ENCODE measurements at regions not wholly inside any gene's neighbourhood (a gene's known extent, or its start where the extent isn't known, plus 50 kb on each side); places are given as distances from the start of the nearest gene placed in this dataset.

- Mint-ChIP-seq H3K4me1 (ENCODE audit: low read depth, unreplicated experiment) (peaks cover 8% of the 10 kb centered on the region), H3K27me3 (ENCODE audit: low read depth, unreplicated experiment) (no peaks in the 10 kb centered on the region), H3K27ac (ENCODE audit: unreplicated experiment) (peak overlapping the region; percentile 68), H3K4me3 (ENCODE audit: unreplicated experiment) (no peak overlapping the region), H3K9me3 (ENCODE audit: unreplicated experiment) (no peaks in the 10 kb centered on the region), H3K36me3 (ENCODE audit: low read depth, unreplicated experiment) (no peaks in the 10 kb centered on the region)
- no peak overlapping the region for H3K4me2 ChIP-seq (ENCODE audit: low read length)
- H3K79me2 ChIP-seq (ENCODE audit: insufficient read depth, low read length): no peaks in the 10 kb centered on the region
- H3K27me3 ChIP-seq (ENCODE audit: insufficient read depth, low read length): no peaks in the 10 kb centered on the region
- H3K4me1 ChIP-seq (ENCODE audit: insufficient read depth, low read length): peaks cover 19% of the 10 kb centered on the region
- peak overlapping the region; percentile 87 for H3K9ac ChIP-seq (ENCODE audit: low read length)
- H2AFZ ChIP-seq (ENCODE audit: low read depth, low read length): no peak overlapping the region
- H3K4me3 ChIP-seq (ENCODE audit: insufficient read depth, low read depth, low read length): no peak overlapping the region
- TF ChIP-seq EZH2 (IDR thresholded peaks at IDR 0.05; ENCODE audit: insufficient read depth, low read length) (no peak), CTCF (IDR thresholded peaks at IDR 0.05; ENCODE audit: insufficient read depth, low read depth, low read length) (no peak)
- H3K36me3 ChIP-seq (ENCODE audit: insufficient read depth, low read length): no peaks in the 10 kb centered on the region
- no peaks in the 10 kb centered on the region for H4K20me1 ChIP-seq (ENCODE audit: insufficient read depth, low read length)
- FAIRE-seq (no peak), DNase-seq (ENCODE audit: low read depth) (no peak)
- peak overlapping the region; percentile 100 for H3K27ac ChIP-seq (ENCODE audit: low read depth, low read length)
- H3K9me3 ChIP-seq (ENCODE audit: insufficient read depth, low read depth, low read length): no peaks in the 10 kb centered on the region
These were observed 64.9 kb downstream of the CD2 start for GRCh38 chr1:116819081-116819480.

GRCh38 chr1:116820369-116820768 is 66.1 kb downstream of the CD2 start:
- Histone ChIP-seq H2AFZ (ENCODE audit: low read depth, low read length) (no peak overlapping the region), H3K79me2 (ENCODE audit: insufficient read depth, low read length) (no peaks in the 10 kb centered on the region), H3K9me3 (ENCODE audit: insufficient read depth, low read depth, low read length) (no peaks in the 10 kb centered on the region), H3K4me2 (ENCODE audit: low read length) (peak overlapping the region; percentile 55), H3K9ac (ENCODE audit: low read length) (peak overlapping the region; percentile 87), H3K4me1 (ENCODE audit: insufficient read depth, low read length) (peaks cover 22% of the 10 kb centered on the region), H3K36me3 (ENCODE audit: insufficient read depth, low read length) (no peaks in the 10 kb centered on the region), H4K20me1 (ENCODE audit: insufficient read depth, low read length) (no peaks in the 10 kb centered on the region), H3K27ac (ENCODE audit: low read depth, low read length) (peak overlapping the region; percentile 100), H3K27me3 (ENCODE audit: insufficient read depth, low read length) (no peaks in the 10 kb centered on the region), H3K4me3 (ENCODE audit: insufficient read depth, low read depth, low read length) (no peak overlapping the region)
- TF ChIP-seq EZH2 (IDR thresholded peaks at IDR 0.05; ENCODE audit: insufficient read depth, low read length): no peak
- no peak for TF ChIP-seq CTCF (IDR thresholded peaks at IDR 0.05; ENCODE audit: insufficient read depth, low read depth, low read length)
- Mint-ChIP-seq H3K36me3 (ENCODE audit: low read depth, unreplicated experiment) (no peaks in the 10 kb centered on the region), H3K27ac (ENCODE audit: unreplicated experiment) (peak overlapping the region; percentile 72), H3K27me3 (ENCODE audit: low read depth, unreplicated experiment) (no peaks in the 10 kb centered on the region), H3K4me1 (ENCODE audit: low read depth, unreplicated experiment) (peaks cover 12% of the 10 kb centered on the region), H3K4me3 (ENCODE audit: unreplicated experiment) (no peak overlapping the region), H3K9me3 (ENCODE audit: unreplicated experiment) (no peaks in the 10 kb centered on the region)
- DNase-seq (ENCODE audit: low read depth) (peak; percentile 99), FAIRE-seq (peak; percentile 13)

GRCh38 chr1:116821763-116822162 is 67.5 kb downstream of the CD2 start:
- Histone ChIP-seq H3K27me3 (ENCODE audit: insufficient read depth, low read length) (no peaks in the 10 kb centered on the region), H3K4me1 (ENCODE audit: insufficient read depth, low read length) (peaks cover 28% of the 10 kb centered on the region), H3K9me3 (ENCODE audit: insufficient read depth, low read depth, low read length) (no peaks in the 10 kb centered on the region), H3K27ac (ENCODE audit: low read depth, low read length) (peak overlapping the region; percentile 100), H3K9ac (ENCODE audit: low read length) (peak overlapping the region; percentile 87), H3K79me2 (ENCODE audit: insufficient read depth, low read length) (no peaks in the 10 kb centered on the region), H3K4me3 (ENCODE audit: insufficient read depth, low read depth, low read length) (no peak overlapping the region), H3K36me3 (ENCODE audit: insufficient read depth, low read length) (no peaks in the 10 kb centered on the region), H4K20me1 (ENCODE audit: insufficient read depth, low read length) (no peaks in the 10 kb centered on the region), H2AFZ (ENCODE audit: low read depth, low read length) (no peak overlapping the region), H3K4me2 (ENCODE audit: low read length) (no peak overlapping the region)
- no peak for FAIRE-seq
- Mint-ChIP-seq H3K4me1 (ENCODE audit: low read depth, unreplicated experiment) (peaks cover 24% of the 10 kb centered on the region), H3K27ac (ENCODE audit: unreplicated experiment) (no peak overlapping the region), H3K4me3 (ENCODE audit: unreplicated experiment) (no peak overlapping the region), H3K27me3 (ENCODE audit: low read depth, unreplicated experiment) (no peaks in the 10 kb centered on the region), H3K36me3 (ENCODE audit: low read depth, unreplicated experiment) (no peaks in the 10 kb centered on the region), H3K9me3 (ENCODE audit: unreplicated experiment) (no peaks in the 10 kb centered on the region)
- TF ChIP-seq CTCF (IDR thresholded peaks at IDR 0.05; ENCODE audit: insufficient read depth, low read depth, low read length): no peak
- TF ChIP-seq EZH2 (IDR thresholded peaks at IDR 0.05; ENCODE audit: insufficient read depth, low read length): no peak
- DNase-seq (ENCODE audit: low read depth): no peak

Measured in astrocyte (in vitro differentiated cells and primary cell).